Calu3 (cell line): ENCODE measurements at regions not wholly inside any gene's neighbourhood (a gene's known extent, or its start where the extent isn't known, plus 50 kb on each side); places are given as distances from the start of the nearest gene placed in this dataset.

Experiments used
- BruUV-seq: library from RNA; stranded (reverse); fragments of 400-500 nt; replicated peaks from 2 replicates; lab custom pipeline; 2021; lab: Mats Ljungman, UMichigan
- CTCF ChIA-PET: fragments of 300-600 bp; sonication (Branson Sonifier 250); formaldehyde crosslinking; loops from one replicate; lab custom pipeline; 2022; ENCODE audit warnings: antibody characterized with exemption; lab: Charles Lee
- DNase-seq: peaks from one replicate; pipeline ENCODE4 v3.0.0; 2022
- H3K27ac Mint-ChIP-seq: one replicate; pipeline ENCODE4 v1.8.0; 2022; ENCODE audit warnings: mixed read lengths; ENCODE audit not compliant: unreplicated experiment
- H3K27me3 Mint-ChIP-seq: one replicate; pipeline ENCODE4 v1.8.0; 2022; ENCODE audit warnings: mixed read lengths; ENCODE audit not compliant: unreplicated experiment
- H3K36me3 Mint-ChIP-seq: one replicate; pipeline ENCODE4 v1.8.0; 2022; ENCODE audit warnings: mild to moderate bottlenecking, moderate library complexity, mixed read lengths; ENCODE audit not compliant: insufficient read depth, unreplicated experiment
- H3K4me1 Mint-ChIP-seq: one replicate; pipeline ENCODE4 v1.8.0; 2022; ENCODE audit warnings: mild to moderate bottlenecking, low read depth, mixed read lengths; ENCODE audit not compliant: unreplicated experiment
- H3K4me3 Mint-ChIP-seq: one replicate; pipeline ENCODE4 v1.8.0; 2022; ENCODE audit warnings: mild to moderate bottlenecking, low read depth, moderate library complexity, mixed read lengths; ENCODE audit not compliant: unreplicated experiment
- H3K9me3 Mint-ChIP-seq: one replicate; pipeline ENCODE4 v1.8.0; 2022; ENCODE audit warnings: low read depth, mixed read lengths; ENCODE audit not compliant: unreplicated experiment
- CTCF ChIP-seq: fragments of 200-600 bp; IDR thresholded peaks from one replicate; pipeline ENCODE4 v1.8.0; 2022; ENCODE audit warnings: antibody characterized with exemption; ENCODE audit not compliant: unreplicated experiment
- intact Hi-C: fragments of 100-400 bp; cut with micrococcal nuclease; formaldehyde crosslinking; loops from one replicate; pipeline ENCODE4 v1.10.0; 2022; ENCODE audit not compliant: unreplicated experiment

GRCh38 chr14:81681541-81681940, 147.9 kb upstream of the SEL1L start:
- no peak for TF ChIP-seq CTCF
- DNase-seq: no peak
- no TSS peak for BruUV-seq
- no peaks in the 10 kb centered on the region for H3K4me1 Mint-ChIP-seq
- CTCF ChIA-PET: no interaction called here
- intact Hi-C loops: no loop called here
- peaks cover 13% of the 10 kb centered on the region for H3K27me3 Mint-ChIP-seq
- H3K9me3 Mint-ChIP-seq: no peaks in the 10 kb centered on the region
- no peak overlapping the region for H3K4me3 Mint-ChIP-seq
- H3K27ac Mint-ChIP-seq: no peak overlapping the region
- no peaks in the 10 kb centered on the region for H3K36me3 Mint-ChIP-seq

- BruUV-seq: no TSS peak
- no peaks in the 10 kb centered on the region for H3K9me3 Mint-ChIP-seq
- peaks cover 13% of the 10 kb centered on the region for H3K27me3 Mint-ChIP-seq
- CTCF ChIA-PET: no interaction called here
- DNase-seq: no peak
- no peak for TF ChIP-seq CTCF
- H3K4me3 Mint-ChIP-seq: no peak overlapping the region
- no peaks in the 10 kb centered on the region for H3K36me3 Mint-ChIP-seq
- no peak overlapping the region for H3K27ac Mint-ChIP-seq
- intact Hi-C loops: no loop called here
- no peaks in the 10 kb centered on the region for H3K4me1 Mint-ChIP-seq
Observed at GRCh38 chr14:81682134-81682533, 148.5 kb upstream of the SEL1L start.

- H3K36me3 Mint-ChIP-seq: no peaks in the 10 kb centered on the region
- no peak overlapping the region for H3K27ac Mint-ChIP-seq
- CTCF ChIA-PET: no interaction called here
- TF ChIP-seq CTCF: no peak
- intact Hi-C loops: no loop called here
- no peak for DNase-seq
- H3K4me3 Mint-ChIP-seq: no peak overlapping the region
- H3K4me1 Mint-ChIP-seq: no peaks in the 10 kb centered on the region
- peaks cover 13% of the 10 kb centered on the region for H3K27me3 Mint-ChIP-seq
- no TSS peak for BruUV-seq
- H3K9me3 Mint-ChIP-seq: no peaks in the 10 kb centered on the region
Observed at GRCh38 chr14:81682701-81683100, 149.0 kb upstream of the SEL1L start.

GRCh38 chr14:81684696-81685095, 151.0 kb upstream of the SEL1L start:
- Mint-ChIP-seq H3K27ac (no peak overlapping the region), H3K9me3 (no peaks in the 10 kb centered on the region), H3K36me3 (no peaks in the 10 kb centered on the region), H3K27me3 (peaks cover 7% of the 10 kb centered on the region), H3K4me3 (no peak overlapping the region), H3K4me1 (no peaks in the 10 kb centered on the region)
- CTCF ChIA-PET: no interaction called here
- TF ChIP-seq CTCF: no peak
- BruUV-seq: no TSS peak
- intact Hi-C loops: no loop called here
- DNase-seq: no peak

GRCh38 chr14:81686512-81686911, 152.9 kb upstream of the SEL1L start:
- H3K27me3 Mint-ChIP-seq: no peaks in the 10 kb centered on the region
- H3K27ac Mint-ChIP-seq: no peak overlapping the region
- no peaks in the 10 kb centered on the region for H3K36me3 Mint-ChIP-seq
- DNase-seq: no peak
- no peak overlapping the region for H3K4me3 Mint-ChIP-seq
- TF ChIP-seq CTCF: no peak
- no TSS peak for BruUV-seq
- intact Hi-C loops: no loop called here
- no peaks in the 10 kb centered on the region for H3K4me1 Mint-ChIP-seq
- H3K9me3 Mint-ChIP-seq: no peaks in the 10 kb centered on the region
- CTCF ChIA-PET: no interaction called here
